Kidney (tissue), 13 donors: ENCODE measurements at regions not wholly inside any gene's neighbourhood (a gene's known extent, or its start where the extent isn't known, plus 50 kb on each side); places are given as distances from the start of the nearest gene placed in this dataset.

Experiments
- DNase-seq, 5 donors: peaks; one replicate each; pipeline ENCODE4 v3.0.0-alpha.2; 2013 to 2020
- FAIRE-seq: peaks from 2 replicates; lab custom pipeline; 2012; peaks lifted over from hg19 to GRCh38; lab: Jason Lieb, UNC
- H3K27ac ChIP-seq, 2 donors: one replicate each; pipeline ENCODE4 v1.7.0; 2013; ENCODE audit warnings: low read depth in 2 of 2, low read length in 2 of 2, inconsistent platforms in 1 of 2
- H3K27me3 ChIP-seq: one replicate; pipeline ENCODE4 v1.7.1; 2013; ENCODE audit warnings: low read length, inconsistent platforms; ENCODE audit not compliant: control insufficient read depth, insufficient read depth
- H3K36me3 ChIP-seq, 3 donors: one replicate each; pipeline versions ENCODE4 v1.7.0 to v1.7.1; 2013; ENCODE audit warnings: low read length in 3 of 3, control low read depth in 1 of 3, inconsistent platforms in 1 of 3; ENCODE audit not compliant: insufficient read depth in 3 of 3, control insufficient read depth in 2 of 3
- H3K4me1 ChIP-seq, 3 donors: one replicate each; pipeline versions ENCODE4 v1.7.0 to v1.7.1; 2013; ENCODE audit warnings: low read length in 3 of 3, inconsistent platforms in 1 of 3, low read depth in 1 of 3; ENCODE audit not compliant: control insufficient read depth in 2 of 3, insufficient read depth in 2 of 3
- H3K4me3 ChIP-seq, 3 donors: one replicate each; pipeline versions ENCODE4 v1.7.0 to v1.8.1; 2013; ENCODE audit warnings: low read length in 3 of 3, control low read depth in 1 of 3, inconsistent platforms in 1 of 3
- H3K9ac ChIP-seq, 3 donors: one replicate each; pipeline versions ENCODE4 v1.7.0 to v1.7.1; 2013; ENCODE audit warnings: low read length in 3 of 3, control low read depth in 1 of 3, inconsistent platforms in 1 of 3
- H3K9me3 ChIP-seq, 3 donors: one replicate each; pipeline versions ENCODE4 v1.7.0 to v1.7.1; 2013; ENCODE audit warnings: low read length in 3 of 3, control low read depth in 1 of 3, inconsistent platforms in 1 of 3; ENCODE audit not compliant: control insufficient read depth in 2 of 3, insufficient read depth in 1 of 3
- CTCF ChIP-seq: IDR thresholded peaks from 3 replicates; pipeline ENCODE4 v1.5.1; 2012; ENCODE audit warnings: mild to moderate bottlenecking, moderate library complexity, borderline replicate concordance; ENCODE audit not compliant: insufficient read depth; ENCODE audit errors: extremely low read depth
- intact Hi-C: fragments of 100-400 bp; cut with DNase I; formaldehyde crosslinking; loops from one replicate; pipeline ENCODE4 v1.11.1; 2022
- donor health status: control.
- donor health status: control.
- donor health status: control.
- donor health status: control.
- donor health status: control.
- donor health status: DM: yes; HTN: yes; CAD: no.
- donor health status: Normal renal cell carcinoma (clear cell type).

- DNase-seq, result no peak
- no peaks in the 10 kb centered on the region for H3K4me1 ChIP-seq
- H3K36me3 ChIP-seq, result no peaks in the 10 kb centered on the region
- no peak overlapping the region for H3K4me3 ChIP-seq
- intact Hi-C loops, result no loop called here
- H3K27ac ChIP-seq, result no peak overlapping the region
- no peaks in the 10 kb centered on the region for H3K27me3 ChIP-seq
- H3K9ac ChIP-seq, result no peak overlapping the region
- FAIRE-seq, result no peak
- H3K9me3 ChIP-seq, result no peaks in the 10 kb centered on the region
- TF ChIP-seq CTCF, result no peak
These were observed 213.2 kb upstream of the LRFN5 start for GRCh38 chr14:41393512-41393911.

- Histone ChIP-seq H3K4me1 (no peaks in the 10 kb centered on the region), H3K27ac (no peak overlapping the region), H3K36me3 (no peaks in the 10 kb centered on the region), H3K4me3 (no peak overlapping the region), H3K9me3 (no peaks in the 10 kb centered on the region), H3K9ac (no peak overlapping the region), H3K27me3 (no peaks in the 10 kb centered on the region)
- DNase-seq, result no peak
- TF ChIP-seq CTCF, result no peak
- intact Hi-C loops, result no loop called here
- no peak for FAIRE-seq
These were observed 214.4 kb upstream of the LRFN5 start for GRCh38 chr14:41392226-41392625.

- DNase-seq (no peak), FAIRE-seq (no peak)
- no peak overlapping the region for H3K27ac ChIP-seq
- H3K27me3 ChIP-seq, result no peaks in the 10 kb centered on the region
- no peak for TF ChIP-seq CTCF
- no peak overlapping the region for H3K9ac ChIP-seq
- no peaks in the 10 kb centered on the region for H3K36me3 ChIP-seq
- intact Hi-C loops, result no loop called here
- no peaks in the 10 kb centered on the region for H3K9me3 ChIP-seq
- no peak overlapping the region for H3K4me3 ChIP-seq
- no peaks in the 10 kb centered on the region for H3K4me1 ChIP-seq
These were observed 217.3 kb upstream of the LRFN5 start for GRCh38 chr14:41389355-41389754.

- H3K36me3 ChIP-seq, result no peaks in the 10 kb centered on the region
- no peak overlapping the region for H3K27ac ChIP-seq
- no peaks in the 10 kb centered on the region for H3K9me3 ChIP-seq
- H3K4me1 ChIP-seq, result no peaks in the 10 kb centered on the region
- no peak for TF ChIP-seq CTCF
- no peak overlapping the region for H3K4me3 ChIP-seq
- no peak overlapping the region for H3K9ac ChIP-seq
- DNase-seq, result peak in 1 of 5 donors; percentile 5
- no peak for FAIRE-seq
- intact Hi-C loops, result no loop called here
- no peaks in the 10 kb centered on the region for H3K27me3 ChIP-seq
These were observed 220.9 kb upstream of the LRFN5 start for GRCh38 chr14:41385797-41386196.
